Activated T-helper 9 cell treated with anti-CD3 and anti-CD28 coated beads, Interleukin-2, amount 50 U/mL, for 16 hours (primary cell): ENCODE measurements at regions not wholly inside any gene's neighbourhood (a gene's known extent, or its start where the extent isn't known, plus 50 kb on each side); places are given as distances from the start of the nearest gene placed in this dataset.
"Not testable (repeated sequence)": the region's sequence is repeated elsewhere in the genome, so short reads cannot be mapped to it uniquely, and the experiment has no call there.

ENCODE experiments used
- DNase-seq: peaks from one replicate; pipeline ENCODE4 v3.0.0-alpha.2; 2020; ENCODE audit warnings: low read depth

GRCh38 chr2:375956-376307 is 88.0 kb upstream of the ALKAL2 start:
- no peak for DNase-seq

- no peak for DNase-seq
Measured at GRCh38 chr2:375270-375955, 87.5 kb upstream of the ALKAL2 start.

GRCh38 chr2:368386-368785 is 80.5 kb upstream of the ALKAL2 start:
- DNase-seq = no peak

GRCh38 chr2:367246-367645 is 79.4 kb upstream of the ALKAL2 start:
- DNase-seq = no peak

- DNase-seq = no peak
Measured at GRCh38 chr2:366706-367105, 78.8 kb upstream of the ALKAL2 start.

- DNase-seq = no peak
Measured at GRCh38 chr2:365367-366275, 77.7 kb upstream of the ALKAL2 start.

- no peak for DNase-seq
Measured at GRCh38 chr2:363824-364470, 76.1 kb upstream of the ALKAL2 start.

- DNase-seq = no peak
Measured at GRCh38 chr2:362924-363323, 75.0 kb upstream of the ALKAL2 start.

- no peak for DNase-seq
Measured at GRCh38 chr2:360124-360523, 72.2 kb upstream of the ALKAL2 start.

- DNase-seq = no peak
Measured at GRCh38 chr2:359047-359446, 71.2 kb upstream of the ALKAL2 start.

GRCh38 chr2:357811-358210 is 69.9 kb upstream of the ALKAL2 start:
- DNase-seq = no peak

GRCh38 chr2:356304-356703 is 68.4 kb upstream of the ALKAL2 start:
- DNase-seq = not testable (repeated sequence)

GRCh38 chr2:355773-356172 is 67.9 kb upstream of the ALKAL2 start:
- no peak for DNase-seq

- DNase-seq = no peak
Measured at GRCh38 chr2:352696-353095, 64.8 kb upstream of the ALKAL2 start.

- no peak for DNase-seq
Measured at GRCh38 chr2:349390-349789, 61.5 kb upstream of the ALKAL2 start.

- no peak for DNase-seq
Measured at GRCh38 chr2:348361-348916, 60.5 kb upstream of the ALKAL2 start.

GRCh38 chr2:344811-345210 is 56.9 kb upstream of the ALKAL2 start:
- DNase-seq = no peak

GRCh38 chr2:343355-343754 is 55.5 kb upstream of the ALKAL2 start:
- no peak for DNase-seq

- DNase-seq = no peak
Measured at GRCh38 chr2:341912-342311, 54.0 kb upstream of the ALKAL2 start.

GRCh38 chr2:341017-341542 is 53.2 kb upstream of the ALKAL2 start:
- no peak for DNase-seq
